Gastrocnemius medialis (tissue), 4 donors: ENCODE measurements at regions not wholly inside any gene's neighbourhood (a gene's known extent, or its start where the extent isn't known, plus 50 kb on each side); places are given as distances from the start of the nearest gene placed in this dataset.

Source experiments
- CTCF ChIP-seq, 5 experiments: fragments of 450-650 bp in 3 of 5; fragments of 200-600 bp in 2 of 5; sonication (generic) in 2 of 5; IDR thresholded peaks in 4 of 5; conservative IDR thresholded peaks in 1 of 5; 1 replicate in 4 of 5; 2 replicates in 1 of 5; pipeline ENCODE4 v1.5.1; 2016 to 2019; ENCODE audit warnings: antibody characterized with exemption in 5 of 5, mild to moderate bottlenecking in 3 of 5, moderate library complexity in 3 of 5
- POLR2A ChIP-seq, 2 donors: fragments of 450-650 bp; IDR thresholded peaks; one replicate each; pipeline ENCODE4 v1.6.1; 2017; ENCODE audit warnings: antibody characterized with exemption in 2 of 2, mild to moderate bottlenecking in 2 of 2, moderate library complexity in 2 of 2

GRCh38 chr2:106706283-106706682 lies 179.7 kb downstream of the ST6GAL2 start:
- TF ChIP-seq CTCF (IDR thresholded peaks at IDR 0.05 in 4 of 5, conservative IDR thresholded peaks at IDR 0.05 in 1 of 5) = no peak
- TF ChIP-seq POLR2A (IDR thresholded peaks at IDR 0.05) = no peak
